GM12865 (cell line): ENCODE measurements at regions not wholly inside any gene's neighbourhood (a gene's known extent, or its start where the extent isn't known, plus 50 kb on each side); places are given as distances from the start of the nearest gene placed in this dataset.
"Not testable (repeated sequence)": the region's sequence is repeated elsewhere in the genome, so short reads cannot be mapped to it uniquely, and the experiment has no call there.

ENCODE experiments used
- DNase-seq: peaks from one replicate; pipeline ENCODE4 v3.0.0; 2010; ENCODE audit warnings: low read depth
- H3K4me3 ChIP-seq: 2 replicates; pipeline ENCODE4 v1.5.1; 2011; ENCODE audit warnings: mild to moderate bottlenecking, low read depth, low read length, control low read depth
- CTCF ChIP-seq: IDR thresholded peaks from 2 replicates; pipeline ENCODE4 v1.5.1; 2011; ENCODE audit warnings: low read length, control low read depth, low read depth, inconsistent platforms; ENCODE audit not compliant: insufficient read depth; ENCODE audit errors: missing control alignments

- DNase-seq, result no peak
- TF ChIP-seq CTCF, result no peak
- H3K4me3 ChIP-seq, result no peak overlapping the region
Measured at GRCh38 chr2:183463821-183464220, 339.6 kb downstream of the NUP35 start.

- no peak for DNase-seq
- H3K4me3 ChIP-seq, result no peak overlapping the region
- no peak for TF ChIP-seq CTCF
Measured at GRCh38 chr2:183465048-183465447, 340.8 kb downstream of the NUP35 start.

- TF ChIP-seq CTCF, result no peak
- no peak for DNase-seq
- H3K4me3 ChIP-seq, result no peak overlapping the region
Measured at GRCh38 chr2:183474912-183475695, 350.9 kb downstream of the NUP35 start.

GRCh38 chr2:183476490-183476889 lies 352.2 kb downstream of the NUP35 start:
- DNase-seq, result no peak
- TF ChIP-seq CTCF, result no peak
- no peak overlapping the region for H3K4me3 ChIP-seq

- no peak for DNase-seq
- no peak for TF ChIP-seq CTCF
- no peak overlapping the region for H3K4me3 ChIP-seq
Measured at GRCh38 chr2:183477296-183477695, 353.1 kb downstream of the NUP35 start.

- not testable (repeated sequence) for H3K4me3 ChIP-seq, DNase-seq
Measured at GRCh38 chr2:183478941-183479595, 354.8 kb downstream of the NUP35 start.

GRCh38 chr2:183487326-183487725 lies 363.1 kb downstream of the NUP35 start:
- TF ChIP-seq CTCF, result no peak
- no peak overlapping the region for H3K4me3 ChIP-seq
- DNase-seq, result no peak
